HepG2 (cell line): ENCODE measurements at regions not wholly inside any gene's neighbourhood (a gene's known extent, or its start where the extent isn't known, plus 50 kb on each side); places are given as distances from the start of the nearest gene placed in this dataset.

Source experiments
- ATAC-seq: fragments of 200-7000 bp; cut with Tn5 transposase; 3 replicates; pipeline ENCODE4 v1.9.1; 2020; ENCODE audit warnings: mild to moderate bottlenecking, moderate library complexity
- BruUV-seq: library from RNA; stranded (reverse); fragments of 400-500 nt; replicated peaks from 2 replicates; lab custom pipeline; 2021; lab: Mats Ljungman, UMichigan
- CTCF ChIA-PET: fragments of 300-600 bp; formaldehyde crosslinking; extraction: SDS; loops from one replicate; lab custom pipeline; 2021; ENCODE audit warnings: low total read pairs, inconsistent platforms, low intra/inter-chr PET ratio; lab: Yijun Ruan, JAX
- POLR2A ChIA-PET: fragments of 350-600 bp; sonication (Branson Sonifier 250); formaldehyde crosslinking; loops from one replicate; lab custom pipeline; 2020; ENCODE audit warnings: antibody characterized with exemption, inconsistent platforms; lab: Yijun Ruan, JAX
- DNase-seq: peaks from one replicate; pipeline ENCODE4 v3.0.0-alpha.2; 2015; ENCODE audit warnings: low spot score
- FAIRE-seq: peaks from 3 replicates; lab custom pipeline; 2011; peaks lifted over from hg19 to GRCh38; lab: Jason Lieb, UNC
- H2AFZ ChIP-seq: one replicate; pipeline ENCODE4 v1.6.1; 2011; ENCODE audit warnings: low read length, inconsistent platforms
- H3K27ac ChIP-seq: fragments of 300-600 bp; 3 replicates; pipeline ENCODE4 v1.8.0; 2011; ENCODE audit warnings: mixed run types, mild to moderate bottlenecking, mixed read lengths, low read length, inconsistent platforms; ENCODE audit not compliant: insufficient read depth; ENCODE audit errors: extremely low read length
- H3K27me3 ChIP-seq, 2 experiments: fragments of 200-600 bp in 1 of 2; 2 replicates in 1 of 2; 3 replicates in 1 of 2; pipeline versions ENCODE4 v1.6.0 to v1.8.0; 2011; ENCODE audit warnings: low read length in 2 of 2, mild to moderate bottlenecking in 2 of 2, moderate library complexity in 2 of 2, inconsistent platforms in 1 of 2; ENCODE audit not compliant: insufficient read depth in 2 of 2, control insufficient read depth in 1 of 2
- H3K36me3 ChIP-seq, 2 experiments: fragments of 200-600 bp in 1 of 2; replicated peaks in 1 of 2; 2 replicates in 1 of 2; 3 replicates in 1 of 2; pipeline versions ENCODE4 v1.5.1 to v1.8.0; 2011; ENCODE audit warnings: low read length in 2 of 2, inconsistent platforms in 1 of 2; ENCODE audit not compliant: insufficient read depth in 2 of 2, control insufficient read depth in 1 of 2
- H3K4me1 ChIP-seq: 2 replicates; pipeline ENCODE4 v1.5.1; 2012; ENCODE audit warnings: low read length, inconsistent platforms; ENCODE audit not compliant: insufficient read depth
- H3K4me2 ChIP-seq: 2 replicates; pipeline ENCODE4 v1.6.0; 2011; ENCODE audit warnings: low read depth, low read length, inconsistent platforms
- H3K4me3 ChIP-seq, 3 experiments: fragments of 200-600 bp in 1 of 3; sonication (generic), shearing (Covaris generic) in 1 of 3; replicated peaks in 1 of 3; 2 replicates each; pipeline ENCODE4 v1.5.1; 2011 to 2016; ENCODE audit warnings: low read length in 3 of 3, inconsistent platforms in 2 of 3, low read depth in 2 of 3, mild to moderate bottlenecking in 2 of 3, control low read depth in 1 of 3, mixed read lengths in 1 of 3; ENCODE audit not compliant: insufficient read depth in 1 of 3
- H3K79me2 ChIP-seq: one replicate; pipeline ENCODE4 v1.6.1; 2011; ENCODE audit warnings: low read length, inconsistent platforms; ENCODE audit not compliant: insufficient read depth
- H3K9ac ChIP-seq: 2 replicates; pipeline ENCODE4 v1.6.0; 2011; ENCODE audit warnings: mild to moderate bottlenecking, low read depth, low read length, inconsistent platforms; ENCODE audit not compliant: insufficient read depth
- H3K9me3 ChIP-seq: 2 replicates; pipeline ENCODE4 v1.5.1; 2012; ENCODE audit warnings: mild to moderate bottlenecking, low read length
- H4K20me1 ChIP-seq: 2 replicates; pipeline ENCODE4 v1.6.0; 2011; ENCODE audit warnings: inconsistent platforms, mild to moderate bottlenecking, low read length, moderate library complexity; ENCODE audit not compliant: insufficient read depth
- ARHGAP35 ChIP-seq: sonication (generic); formaldehyde crosslinking; IDR thresholded peaks from 2 replicates; pipeline ENCODE4 v1.9.0; 2022; ENCODE audit warnings: mild to moderate bottlenecking, inconsistent platforms, moderate library complexity, missing genetic modification reagents, borderline replicate concordance
- EEA1 ChIP-seq: sonication (generic); formaldehyde crosslinking; IDR thresholded peaks from 2 replicates; pipeline ENCODE4 v1.5.1; 2020; ENCODE audit warnings: mild to moderate bottlenecking, missing genetic modification reagents, borderline replicate concordance
- ELF1 ChIP-seq: sonication (generic); formaldehyde crosslinking; IDR thresholded peaks from 2 replicates; pipeline ENCODE4 v1.4.0; 2020; ENCODE audit warnings: missing genetic modification reagents
- GMEB1 ChIP-seq: sonication (generic); formaldehyde crosslinking; IDR thresholded peaks from 2 replicates; pipeline ENCODE4 v1.5.1; 2020; ENCODE audit warnings: missing genetic modification reagents, mild to moderate bottlenecking, borderline replicate concordance
- ZNF432 ChIP-seq: sonication (generic); formaldehyde crosslinking; IDR thresholded peaks from 2 replicates; pipeline ENCODE4 v1.5.0; 2020; ENCODE audit warnings: missing genetic modification reagents, mild to moderate bottlenecking, borderline replicate concordance
- ZNF512 ChIP-seq: sonication (generic); formaldehyde crosslinking; IDR thresholded peaks from 2 replicates; pipeline ENCODE4 v1.4.0; 2020; ENCODE audit warnings: mild to moderate bottlenecking, missing genetic modification reagents
- ZNF674 ChIP-seq: sonication (generic); formaldehyde crosslinking; IDR thresholded peaks from 2 replicates; pipeline ENCODE4 v1.5.0; 2020; ENCODE audit warnings: low read depth, mild to moderate bottlenecking, missing genetic modification reagents
- WGBS: methylation state at CpG from one replicate; pipeline ENCODE4 v1.1.6; 2017; ENCODE audit warnings: low lambda C conversion rate; 5-methylcytosine and 5-hydroxymethylcytosine counted together
- in situ Hi-C: cut with HindIII; loops from 2 replicates; pipeline ENCODE4 v1.10.0; 2017; ENCODE audit warnings: low pct_unique_long_range_greater_than_20kb; ENCODE audit not compliant: extremely low pct_ligation_motif_present
- intact Hi-C: fragments of 100-400 bp; cut with micrococcal nuclease; formaldehyde crosslinking; loops from one replicate; pipeline ENCODE4 v1.10.0; 2022; ENCODE audit not compliant: unreplicated experiment

GRCh38 chr2:82752396-82752795, 1706.7 kb downstream of the SUCLG1 start:
- POLR2A ChIA-PET, result no interaction called here
- peaks cover 83% of the 10 kb centered on the region for H3K9me3 ChIP-seq
- H3K27me3 ChIP-seq, result no peaks in the 10 kb centered on the region
- FAIRE-seq, result no peak
- no peak overlapping the region for H2AFZ ChIP-seq
- no TSS peak for BruUV-seq
- no peaks in the 10 kb centered on the region for H4K20me1 ChIP-seq
- H3K4me1 ChIP-seq, result no peaks in the 10 kb centered on the region
- WGBS, result 2% methylated on average over 2 of the region's 2 CpGs
- H3K27ac ChIP-seq, result no peak overlapping the region
- no peak for DNase-seq
- H3K4me3 ChIP-seq, result no peak overlapping the region
- no peak overlapping the region for H3K4me2 ChIP-seq
- intact Hi-C loops, result no loop called here
- in situ Hi-C loops, result no loop called here
- no peak for ATAC-seq
- TF ChIP-seq ZNF674 (CRISPR knock-in tag) (no peak), GMEB1 (CRISPR knock-in tag) (no peak), EEA1 (CRISPR knock-in tag) (no peak), ZNF432 (CRISPR knock-in tag) (no peak), ARHGAP35 (CRISPR knock-in tag) (no peak), ELF1 (CRISPR knock-in tag) (no peak), ZNF512 (CRISPR knock-in tag) (no peak)
- TF ChIP-seq, all 625 proteins: peak for 0
- Histone ChIP-seq H3K79me2 (no peaks in the 10 kb centered on the region), H3K36me3 (no peaks in the 10 kb centered on the region), H3K9ac (no peak overlapping the region)
- CTCF ChIA-PET, result no interaction called here
